Activated CD8-positive, alpha-beta memory T cell treated with anti-CD3 and anti-CD28 coated beads, Interleukin-2, amount 50 U/mL, for 4 hours (primary cell): ENCODE measurements at regions not wholly inside any gene's neighbourhood (a gene's known extent, or its start where the extent isn't known, plus 50 kb on each side); places are given as distances from the start of the nearest gene placed in this dataset.

Source experiments
- DNase-seq: peaks from one replicate; pipeline ENCODE4 v3.0.0-alpha.2; 2020

DNA sequence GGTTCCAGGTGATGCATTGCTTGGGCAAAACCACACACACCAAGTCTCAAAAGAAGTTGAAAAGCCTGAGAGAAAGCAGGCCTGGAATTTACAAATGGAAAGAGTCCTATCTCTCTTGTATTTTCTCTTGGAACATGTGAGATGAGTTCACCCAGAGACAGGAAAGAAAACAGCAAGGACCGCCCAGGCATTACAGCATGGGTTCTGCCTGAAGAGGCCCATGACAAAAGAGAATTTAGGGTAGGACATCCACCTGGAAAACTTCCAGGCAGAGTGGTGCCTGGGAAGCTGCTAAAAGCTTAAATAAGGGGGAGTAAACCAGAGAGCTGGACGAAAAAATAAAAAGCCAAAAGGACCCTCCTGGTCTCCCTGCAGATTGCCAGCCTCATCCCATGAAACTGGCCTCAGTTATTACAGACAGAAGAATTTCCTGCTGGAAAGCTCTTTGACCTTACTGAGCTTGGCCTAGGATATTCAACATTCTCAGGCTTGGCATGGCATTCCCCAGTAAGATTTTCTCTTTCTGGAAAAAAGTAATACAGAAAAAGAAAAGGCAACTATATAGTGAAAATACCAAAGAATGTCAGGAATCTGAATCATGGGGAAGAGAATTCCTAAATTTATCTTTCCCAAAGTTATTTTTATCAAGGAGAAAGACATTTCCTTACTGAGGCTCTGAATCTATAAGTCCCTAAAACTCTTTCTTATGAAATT, 121.3 kb upstream of the NUDT4 start:
- DNase-seq: no peak

DNA sequence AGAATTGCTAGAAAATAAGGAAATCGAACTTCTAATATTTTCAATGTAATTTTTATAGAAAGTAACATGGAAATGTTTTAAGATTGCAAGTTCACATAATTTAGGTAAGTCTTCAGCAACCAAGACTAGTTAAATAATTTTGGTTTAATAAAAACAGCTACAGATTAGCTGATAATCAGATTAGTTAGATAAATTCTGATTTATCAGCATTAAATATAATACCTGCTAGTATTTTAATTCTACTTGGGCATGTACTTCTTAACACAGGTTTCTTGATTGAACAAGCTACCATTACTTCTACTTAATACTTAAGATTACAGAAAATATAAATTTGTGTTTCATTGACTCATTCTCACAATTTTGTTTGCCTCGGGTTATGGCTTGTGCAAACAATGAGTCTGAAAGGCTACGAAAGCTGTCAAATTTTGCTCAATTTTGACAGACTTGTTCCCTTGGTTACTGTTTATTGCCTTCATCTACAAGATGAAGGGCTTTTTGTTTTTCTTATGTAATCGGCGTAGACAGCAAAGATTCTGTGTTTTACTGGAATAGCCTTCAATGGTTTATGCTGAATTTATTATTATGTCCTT, 116.1 kb upstream of the NUDT4 start:
- DNase-seq: no peak

DNA sequence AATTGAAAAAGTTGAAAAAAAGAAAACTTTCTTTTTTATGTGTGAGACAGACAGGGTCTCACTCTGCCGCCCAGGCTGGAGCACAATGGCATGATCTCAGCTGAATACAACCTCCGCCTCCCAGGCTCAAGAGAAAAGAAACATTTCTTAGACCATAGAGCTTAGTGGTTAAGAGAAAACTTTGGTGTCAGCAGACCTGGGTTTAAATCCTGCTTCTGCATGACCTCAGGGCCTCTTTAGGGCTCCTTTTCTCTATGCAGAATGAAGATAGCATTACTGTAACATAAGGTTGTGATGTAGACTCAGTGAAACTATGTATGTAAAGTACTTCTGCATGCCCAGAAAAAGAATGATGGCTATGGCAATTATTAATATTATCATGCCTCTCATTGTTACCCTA, 104.7 kb upstream of the NUDT4 start:
- no peak for DNase-seq

DNA sequence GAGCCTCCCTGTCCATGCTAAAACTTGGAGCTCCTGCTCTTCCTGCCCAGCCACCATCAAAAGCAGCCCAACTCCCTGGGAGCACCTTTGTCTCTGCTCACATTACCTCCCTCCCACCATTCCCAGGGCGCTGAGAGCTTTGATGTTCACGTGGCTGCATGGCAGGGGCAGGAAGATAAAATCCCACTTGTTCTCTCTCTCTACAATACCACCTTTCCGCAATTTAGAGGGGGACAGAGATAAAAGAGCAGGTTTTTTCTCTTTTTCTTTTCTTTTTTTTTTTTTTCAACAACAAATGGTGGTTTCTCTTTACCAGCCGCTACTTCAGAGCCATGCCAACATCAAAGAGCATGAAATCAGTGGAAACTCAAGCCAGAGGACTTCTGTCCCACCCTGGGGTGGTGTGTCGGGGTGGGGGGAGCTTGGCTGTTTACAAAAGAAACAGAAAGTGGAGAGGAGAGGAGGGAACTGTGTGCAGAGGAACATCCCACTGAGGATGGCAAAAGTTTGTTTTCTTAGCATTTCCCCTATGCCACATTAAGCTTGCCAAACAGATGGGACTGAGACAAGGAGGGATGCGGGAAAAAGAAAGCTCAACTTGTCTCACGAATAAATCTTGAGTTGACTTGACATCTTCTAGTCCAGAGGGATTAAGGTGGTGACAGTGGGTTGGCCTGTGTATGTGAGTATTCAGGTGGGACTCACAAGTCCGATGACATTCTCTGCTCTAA, 103.7 kb upstream of the NUDT4 start:
- no peak for DNase-seq

DNA sequence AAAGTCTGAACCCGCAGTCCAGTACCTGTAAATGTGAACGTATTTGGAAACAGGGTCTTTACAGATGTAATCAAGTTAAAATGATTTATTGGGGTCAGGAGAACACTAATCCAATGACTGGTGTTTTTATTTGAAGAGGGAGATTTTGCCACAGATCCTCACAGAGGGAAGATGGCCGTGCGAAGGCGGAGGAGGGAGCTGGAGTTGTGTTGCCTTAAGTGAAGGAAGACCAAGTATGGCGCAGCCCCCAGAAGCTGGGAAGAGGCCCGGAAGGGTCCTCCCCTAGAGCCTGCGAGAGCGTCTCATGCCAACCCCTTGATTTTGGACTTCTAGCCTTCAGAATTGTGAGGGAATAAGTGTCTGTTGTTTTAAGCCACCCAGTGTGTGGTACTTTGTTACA, 102.8 kb upstream of the NUDT4 start:
- DNase-seq: no peak

DNA sequence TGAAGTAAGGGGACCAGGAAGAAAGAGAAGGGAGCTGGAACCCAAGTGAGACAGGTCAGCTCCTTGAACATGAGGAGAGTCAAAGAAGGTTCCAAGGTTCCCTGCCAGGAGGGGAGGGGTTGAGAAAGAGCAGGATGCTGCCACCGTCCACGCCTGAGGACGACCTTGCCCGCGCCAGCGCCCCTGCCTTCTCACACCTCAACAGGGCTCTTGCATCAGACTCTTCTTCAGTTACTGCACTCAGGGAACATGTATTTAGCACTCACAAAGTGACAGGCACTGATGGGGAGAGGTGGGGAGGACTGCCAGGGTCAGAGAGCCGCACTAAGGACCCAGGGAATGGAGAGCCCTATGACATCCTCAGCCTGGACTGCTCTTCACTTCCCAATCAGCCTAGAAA, 102.1 kb upstream of the NUDT4 start:
- DNase-seq: no peak

DNA sequence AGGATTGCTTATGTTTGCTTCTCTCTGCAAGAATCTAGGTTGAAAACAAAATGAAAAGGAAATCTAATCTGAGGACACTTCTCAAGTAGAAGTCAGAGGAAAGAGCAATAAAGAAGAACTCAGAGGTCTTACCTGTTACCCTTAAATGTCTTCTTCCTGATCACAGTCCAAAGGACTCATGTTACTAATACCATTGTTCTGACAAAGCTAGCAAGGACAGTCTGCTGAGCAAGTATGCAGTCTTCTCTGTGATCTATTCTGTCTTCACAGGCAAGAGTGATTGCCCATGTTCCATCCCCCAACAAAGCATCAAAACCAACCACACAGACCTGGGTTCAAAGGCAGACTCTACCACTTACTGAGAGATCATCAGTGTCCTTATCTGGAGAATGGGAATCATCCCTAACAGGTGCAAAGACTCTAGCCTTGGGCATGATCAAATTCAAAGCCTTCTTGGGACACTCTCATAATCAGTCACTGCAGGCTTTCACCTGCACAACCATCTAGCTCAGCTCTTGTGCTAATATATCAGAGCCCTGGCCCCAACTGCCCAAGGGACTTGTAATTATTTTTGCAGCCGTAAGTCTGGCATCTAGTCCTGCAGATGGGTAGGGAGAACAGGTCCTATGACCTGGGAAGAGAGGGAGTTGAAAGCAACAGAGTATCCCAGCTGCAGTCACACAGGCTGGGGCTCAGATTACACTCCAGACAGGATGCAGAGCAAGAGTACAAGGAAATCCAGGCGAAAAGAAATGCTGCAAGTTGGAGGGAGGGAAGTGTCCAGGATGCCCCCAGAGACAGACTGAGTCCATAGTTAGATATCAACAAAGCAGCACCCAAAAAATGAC, 97.9 kb upstream of the NUDT4 start:
- no peak for DNase-seq

DNA sequence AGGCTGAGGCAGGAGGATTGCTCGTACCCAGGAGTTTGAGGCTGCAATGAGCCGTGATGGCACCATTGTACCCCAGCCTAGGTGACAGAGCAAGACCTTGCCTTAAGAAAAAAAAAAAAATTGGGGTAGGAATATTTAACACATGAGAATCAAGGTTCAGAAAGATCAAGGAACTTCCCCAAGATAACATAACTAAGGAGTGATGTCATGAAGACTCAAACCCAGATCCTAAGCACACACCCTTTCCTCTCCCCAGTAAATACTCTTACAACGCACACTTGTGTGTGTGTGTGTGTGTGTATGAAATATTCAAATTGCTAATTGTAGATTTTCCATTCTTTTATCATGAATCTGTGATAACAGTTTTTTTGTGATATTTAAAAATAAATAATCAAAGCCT, 90.6 kb upstream of the NUDT4 start:
- DNase-seq: no peak

DNA sequence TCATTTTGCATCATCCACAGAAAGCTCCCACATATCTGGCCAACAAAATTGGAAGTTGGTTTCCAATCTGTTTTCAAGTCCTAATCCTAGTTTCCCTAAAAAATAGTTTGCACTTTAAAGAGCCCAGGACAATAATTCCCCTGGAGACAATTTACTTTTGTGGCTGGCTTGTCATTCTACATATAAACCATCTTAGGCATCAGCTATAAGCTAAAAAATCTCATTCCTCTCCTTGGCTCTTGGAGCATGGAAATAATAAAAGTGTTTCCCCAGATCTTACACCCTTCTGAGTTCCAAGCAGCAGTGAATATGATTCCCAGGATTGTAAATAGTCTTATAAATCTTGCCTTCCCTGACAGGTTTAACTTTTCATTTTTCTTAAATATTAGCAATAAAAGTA, 89.1 kb upstream of the NUDT4 start:
- no peak for DNase-seq

DNA sequence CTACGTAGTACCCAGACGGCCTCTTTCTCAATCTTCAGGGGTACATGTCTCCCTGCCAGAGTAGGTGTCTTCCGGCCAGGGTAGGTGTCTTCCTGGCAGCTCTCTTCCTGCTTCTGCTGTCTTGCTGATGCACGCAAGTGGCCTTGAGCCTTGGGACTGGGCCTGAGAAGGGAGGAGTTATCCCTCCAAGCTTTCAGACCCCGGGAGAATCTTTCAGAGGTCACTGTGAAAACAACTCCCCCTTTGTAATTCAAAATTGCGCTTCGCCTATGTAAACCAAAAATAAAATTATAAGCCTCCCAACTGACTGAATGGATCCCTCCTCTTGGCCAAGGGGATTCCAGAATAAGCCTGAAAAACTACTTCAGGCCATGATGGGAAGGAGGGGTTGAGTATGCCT, 87.3 kb upstream of the NUDT4 start:
- DNase-seq: no peak

DNA sequence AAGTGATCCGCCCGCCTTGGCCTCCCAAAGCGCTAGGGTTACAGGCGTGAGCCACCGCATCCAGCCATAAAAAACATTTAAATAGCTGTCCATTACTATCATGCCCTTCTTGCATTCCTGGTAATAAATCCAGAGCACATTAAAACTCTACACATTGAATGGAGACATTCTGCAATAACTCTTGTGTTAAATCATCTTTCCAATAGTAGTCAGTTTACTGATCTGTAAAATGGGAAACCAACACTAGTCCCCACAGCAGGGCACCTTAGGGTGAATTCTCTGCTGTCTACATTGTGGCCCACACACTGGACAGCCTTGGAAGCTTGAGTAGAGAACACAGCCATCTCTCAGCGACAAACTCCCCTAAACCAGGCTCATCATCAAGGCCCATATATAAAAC, 85.5 kb upstream of the NUDT4 start:
- DNase-seq: no peak

DNA sequence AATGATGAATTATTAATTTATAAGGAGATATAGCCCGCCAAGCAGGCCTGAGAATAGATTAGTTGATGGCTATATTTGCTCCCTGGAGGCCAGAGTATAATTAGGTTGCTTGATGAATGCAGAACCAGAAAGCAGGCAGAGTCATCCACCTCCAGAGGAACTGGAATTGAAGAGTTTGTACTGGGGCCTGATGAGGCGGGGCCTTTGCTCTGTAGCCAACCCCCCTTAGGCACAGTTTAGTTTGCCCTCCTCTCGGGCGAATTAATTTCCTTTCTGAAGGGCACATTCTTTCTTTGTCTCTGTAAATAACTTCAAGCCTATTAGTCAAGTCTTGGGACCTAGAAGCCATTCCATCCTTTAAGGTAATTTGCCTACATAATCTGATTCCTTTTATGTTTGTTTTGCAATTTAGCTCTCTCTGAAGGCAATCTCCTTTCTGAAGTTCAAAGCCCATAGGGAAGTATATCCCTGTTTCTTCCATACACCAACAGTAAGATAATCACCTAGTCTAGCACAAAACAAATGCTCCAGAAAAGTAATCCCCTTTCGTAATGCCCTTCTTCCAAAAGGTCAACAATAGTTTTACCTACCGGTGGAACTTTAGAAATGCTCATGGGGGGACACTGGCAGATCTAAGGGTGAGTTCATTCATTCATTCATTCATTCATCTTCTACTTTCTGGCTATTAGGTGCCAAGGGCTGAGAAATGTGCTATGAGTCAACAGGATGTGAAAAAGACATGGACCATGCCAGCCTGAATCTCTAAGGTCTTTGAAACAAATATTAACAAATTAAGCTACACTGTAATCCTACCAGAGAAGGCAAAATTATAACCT, 84.8 kb upstream of the NUDT4 start:
- no peak for DNase-seq

DNA sequence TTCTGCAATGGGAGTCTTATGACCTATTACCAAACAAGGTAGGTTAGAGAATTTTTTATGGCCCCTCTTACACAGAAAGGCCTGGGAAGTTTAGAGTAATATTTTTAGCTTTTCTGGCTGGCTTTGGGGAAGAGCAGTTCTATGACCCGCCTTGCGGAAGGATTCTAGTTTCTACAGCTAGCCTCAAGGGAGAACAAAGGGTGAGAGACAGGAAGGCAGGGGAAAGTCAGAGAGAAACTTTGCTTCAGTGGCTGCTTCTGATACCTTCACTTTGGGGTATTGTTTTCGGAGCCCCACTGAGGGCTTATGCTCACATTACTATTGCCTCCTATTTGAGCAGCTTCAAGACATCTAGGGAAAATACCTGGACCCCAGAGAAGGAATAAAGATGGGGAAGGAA, 80.7 kb upstream of the NUDT4 start:
- DNase-seq: no peak

DNA sequence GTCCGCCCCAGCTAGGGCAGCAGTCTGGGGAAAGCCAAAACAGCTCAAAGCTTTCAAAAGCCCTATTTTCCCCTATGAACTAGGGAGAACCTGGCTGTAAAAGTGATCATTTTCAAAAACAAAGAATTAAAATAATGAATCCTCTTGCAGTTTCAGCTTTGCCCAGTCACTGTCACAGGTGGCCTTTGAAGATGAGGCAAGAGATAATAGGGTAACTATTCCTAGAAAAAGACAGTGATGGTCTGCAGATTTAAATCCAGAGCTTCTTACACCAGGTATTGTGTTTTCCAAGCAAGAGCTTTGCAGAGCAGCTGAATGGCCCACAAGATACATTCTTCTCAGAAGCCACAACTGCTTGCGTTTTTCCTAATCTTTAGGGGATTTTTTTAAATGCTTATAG, 80.2 kb upstream of the NUDT4 start:
- DNase-seq: no peak

DNA sequence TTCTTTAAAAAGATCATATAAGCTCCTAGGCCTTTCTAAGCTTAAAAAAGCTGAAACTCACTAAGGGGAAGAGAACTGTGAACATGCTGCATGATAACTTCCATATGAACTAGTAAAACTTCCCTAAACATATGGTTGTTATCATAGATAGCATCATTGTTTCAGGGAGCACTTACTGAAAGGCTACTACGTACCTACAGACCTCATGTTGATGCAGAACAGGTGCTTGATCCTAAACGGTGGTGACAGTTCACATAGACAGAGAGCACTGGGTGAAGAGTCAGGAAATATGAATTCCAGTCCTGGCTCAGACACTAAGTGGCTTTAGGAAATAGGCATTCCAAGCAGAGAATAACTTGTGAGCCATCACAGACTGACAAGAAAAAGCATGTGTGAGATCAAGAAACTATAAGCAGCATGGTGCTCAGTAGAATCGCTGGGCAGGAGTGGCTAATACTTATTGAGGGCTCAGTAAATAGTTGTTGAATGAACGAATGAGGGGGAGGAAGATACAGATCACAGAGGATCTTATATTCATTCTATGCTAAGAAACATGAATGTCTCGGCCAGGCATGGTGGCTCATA, 78.4 kb upstream of the NUDT4 start:
- DNase-seq: no peak

DNA sequence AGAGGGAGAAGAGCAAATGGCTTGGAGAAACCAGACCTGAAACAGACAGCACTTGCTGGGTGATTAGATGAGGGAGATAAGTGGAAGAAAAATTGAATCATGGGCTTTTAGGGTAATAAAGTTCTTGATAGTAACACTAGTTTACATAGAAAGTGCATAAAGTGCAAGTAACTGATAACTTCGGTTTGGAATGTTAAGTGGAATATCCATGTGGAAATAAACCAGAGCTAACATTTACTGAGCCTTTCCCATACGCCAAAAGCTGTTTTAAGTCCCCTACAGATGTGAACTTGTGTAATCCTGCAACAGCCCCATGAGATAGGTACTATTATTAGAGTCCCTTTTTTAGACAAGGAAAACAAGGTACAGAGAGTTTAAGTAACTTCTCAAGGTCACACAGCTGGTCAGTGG, 77.1 kb upstream of the NUDT4 start:
- no peak for DNase-seq

DNA sequence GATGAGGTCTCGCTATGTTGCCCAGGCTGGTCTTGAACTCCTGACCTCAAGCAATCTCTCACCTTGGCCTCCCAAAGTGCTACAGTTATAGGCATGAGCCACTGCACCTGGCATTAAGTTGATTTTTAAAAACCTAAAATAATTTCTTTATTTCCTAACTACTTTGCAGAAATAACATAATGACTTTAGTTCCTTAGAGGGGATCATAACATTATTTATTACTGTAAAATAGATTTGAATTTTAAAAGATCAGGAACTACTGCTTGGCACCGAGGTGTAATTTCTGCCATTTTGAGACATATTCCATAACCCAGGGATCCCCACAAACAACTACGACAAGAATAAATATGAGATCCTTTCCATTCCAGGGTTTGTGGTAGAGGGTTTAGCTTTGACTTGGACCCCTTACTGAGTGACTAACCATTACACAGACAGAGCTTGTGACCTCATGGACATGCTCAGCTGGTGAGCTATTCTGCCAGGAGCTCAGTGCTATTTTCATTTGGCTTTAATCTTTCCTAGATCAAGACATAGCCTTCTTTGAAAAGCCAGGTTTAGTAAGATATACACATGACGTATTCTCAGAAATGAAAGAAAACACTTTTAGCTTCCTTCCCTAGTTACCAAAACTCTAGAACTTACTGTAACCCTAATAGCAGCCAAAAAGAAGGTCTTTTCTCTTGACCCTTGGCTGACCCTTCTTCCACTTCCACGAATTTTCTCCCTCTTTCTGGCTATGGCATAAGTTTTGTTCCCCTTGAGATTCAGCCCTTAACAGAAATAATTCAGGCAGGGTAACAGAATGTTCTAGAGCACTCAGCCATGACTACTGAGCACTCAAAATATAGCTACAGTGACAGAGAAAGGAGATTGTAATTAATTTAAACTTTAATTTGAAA, 75.1 kb upstream of the NUDT4 start:
- no peak for DNase-seq

DNA sequence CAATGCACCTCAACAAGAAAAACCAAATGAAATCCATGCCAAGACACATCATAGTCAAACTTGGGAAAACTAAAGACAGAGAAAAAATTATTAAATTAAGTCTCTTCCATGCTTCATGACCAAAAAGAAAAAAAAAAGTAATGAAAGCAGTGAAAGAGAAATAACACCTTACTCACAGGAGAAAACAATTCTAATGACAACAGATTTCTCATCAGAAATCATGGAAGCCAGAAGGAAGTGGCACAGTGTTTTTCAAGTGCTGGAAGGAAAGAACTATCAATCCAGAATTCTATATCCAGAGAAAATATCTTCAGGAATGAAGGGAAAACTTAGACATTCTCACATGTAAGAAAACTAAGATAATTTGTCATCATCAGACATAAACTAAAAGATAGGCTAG, 71.1 kb upstream of the NUDT4 start:
- no peak for DNase-seq

DNA sequence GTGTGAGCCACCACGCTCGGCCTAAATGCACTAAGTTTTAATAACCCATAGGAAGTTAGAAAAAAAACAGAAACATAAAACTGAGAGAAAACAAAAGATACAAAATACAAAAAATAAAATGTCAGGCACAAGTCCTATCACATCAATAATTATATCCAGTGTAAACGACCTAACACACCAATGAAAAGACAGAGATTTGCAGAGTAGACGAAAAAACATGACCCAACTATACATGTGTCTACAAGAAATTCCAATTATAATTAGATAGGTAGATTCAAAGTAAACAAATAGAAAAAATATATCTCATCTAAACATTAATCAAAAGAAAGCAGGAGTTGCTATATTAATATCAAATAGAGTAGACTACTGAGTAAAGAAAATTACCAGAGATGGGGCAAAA, 69.4 kb upstream of the NUDT4 start:
- DNase-seq: no peak

DNA sequence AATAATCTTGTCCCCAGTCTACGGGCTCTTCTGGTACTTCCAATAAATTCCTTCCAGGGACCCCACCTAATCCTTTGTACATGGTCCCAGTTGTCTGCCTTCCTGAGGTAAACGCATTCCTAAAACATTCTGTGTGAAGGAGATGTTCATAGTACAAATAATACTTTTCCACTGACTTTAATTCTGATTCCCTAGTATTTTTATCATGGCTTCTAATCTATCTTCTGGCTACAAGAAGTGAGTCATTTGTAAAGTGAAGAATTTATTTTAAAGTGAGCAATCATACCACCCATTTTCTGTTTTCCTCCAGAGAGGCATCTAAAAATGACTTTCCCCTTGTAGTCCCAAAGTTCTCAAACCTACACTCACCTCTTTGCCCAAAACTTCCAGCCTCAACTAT, 65.9 kb upstream of the NUDT4 start:
- no peak for DNase-seq

DNA sequence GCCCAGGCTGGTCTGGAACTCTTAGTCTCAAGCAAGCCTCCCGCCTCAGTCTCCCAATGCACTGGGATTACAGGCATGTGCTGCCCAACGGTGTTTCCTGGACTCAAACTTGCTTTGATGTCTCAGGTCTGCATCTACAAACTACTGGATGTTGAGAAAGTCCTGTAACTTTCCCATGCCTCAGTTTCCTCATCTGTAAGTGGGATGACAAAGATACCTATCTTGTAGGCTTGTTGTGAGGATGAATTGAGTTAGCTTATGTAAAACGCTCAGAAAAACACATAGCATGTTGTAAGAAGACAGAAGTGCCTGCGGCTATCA, 63.6 kb upstream of the NUDT4 start:
- DNase-seq: no peak
